ENCODE measurements at regions not wholly inside any gene's neighbourhood (a gene's known extent, or its start where the extent isn't known, plus 50 kb on each side); places are given as distances from the start of the nearest gene placed in this dataset.

GRCh38 chr2:59566739-59567138, 986.7 kb downstream of the BCL11A start:
- Histone ChIP-seq H3K4me1 (ENCODE audit: control insufficient read depth, insufficient read depth, low read length) (peaks cover 7% of the 10 kb centered on the region), H3K27me3 (ENCODE audit: control insufficient read depth, insufficient read depth, low read length, poor library complexity, severe bottlenecking) (no peaks in the 10 kb centered on the region), H3K9ac (ENCODE audit: extremely low read depth, low read length, poor library complexity, severe bottlenecking) (no peak overlapping the region), H3K36me3 (ENCODE audit: control insufficient read depth, insufficient read depth, low read length) (no peaks in the 10 kb centered on the region), H3K9me3 (ENCODE audit: control insufficient read depth, low read length) (no peaks in the 10 kb centered on the region), H3K27ac (ENCODE audit: low read depth, low read length) (no peak overlapping the region), H3K4me3 (ENCODE audit: low read length) (no peak overlapping the region)
- Mint-ChIP-seq H3K36me3 (ENCODE audit: low read depth) (no peaks in the 10 kb centered on the region), H3K4me3 (no peak overlapping the region), H3K4me1 (peaks cover 29% of the 10 kb centered on the region), H3K9me3 (no peaks in the 10 kb centered on the region), H3K27ac (no peak overlapping the region), H3K27me3 (ENCODE audit: insufficient read depth) (no peaks in the 10 kb centered on the region)
- TF ChIP-seq, protein P1, sequence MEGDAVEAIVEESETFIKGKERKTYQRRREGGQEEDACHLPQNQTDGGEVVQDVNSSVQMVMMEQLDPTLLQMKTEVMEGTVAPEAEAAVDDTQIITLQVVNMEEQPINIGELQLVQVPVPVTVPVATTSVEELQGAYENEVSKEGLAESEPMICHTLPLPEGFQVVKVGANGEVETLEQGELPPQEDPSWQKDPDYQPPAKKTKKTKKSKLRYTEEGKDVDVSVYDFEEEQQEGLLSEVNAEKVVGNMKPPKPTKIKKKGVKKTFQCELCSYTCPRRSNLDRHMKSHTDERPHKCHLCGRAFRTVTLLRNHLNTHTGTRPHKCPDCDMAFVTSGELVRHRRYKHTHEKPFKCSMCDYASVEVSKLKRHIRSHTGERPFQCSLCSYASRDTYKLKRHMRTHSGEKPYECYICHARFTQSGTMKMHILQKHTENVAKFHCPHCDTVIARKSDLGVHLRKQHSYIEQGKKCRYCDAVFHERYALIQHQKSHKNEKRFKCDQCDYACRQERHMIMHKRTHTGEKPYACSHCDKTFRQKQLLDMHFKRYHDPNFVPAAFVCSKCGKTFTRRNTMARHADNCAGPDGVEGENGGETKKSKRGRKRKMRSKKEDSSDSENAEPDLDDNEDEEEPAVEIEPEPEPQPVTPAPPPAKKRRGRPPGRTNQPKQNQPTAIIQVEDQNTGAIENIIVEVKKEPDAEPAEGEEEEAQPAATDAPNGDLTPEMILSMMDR (conservative IDR thresholded peaks at IDR 0.05): no peak
- WGBS, 2 experiments (ENCODE audit: insufficient coverage in 1 of 2, insufficient read length in 1 of 2): 100% methylated on average over 1 of the region's 2 CpGs; no CpG with 5 or more reads in 1 of the 2 experiments
- no peak for DNase-seq

DNA sequence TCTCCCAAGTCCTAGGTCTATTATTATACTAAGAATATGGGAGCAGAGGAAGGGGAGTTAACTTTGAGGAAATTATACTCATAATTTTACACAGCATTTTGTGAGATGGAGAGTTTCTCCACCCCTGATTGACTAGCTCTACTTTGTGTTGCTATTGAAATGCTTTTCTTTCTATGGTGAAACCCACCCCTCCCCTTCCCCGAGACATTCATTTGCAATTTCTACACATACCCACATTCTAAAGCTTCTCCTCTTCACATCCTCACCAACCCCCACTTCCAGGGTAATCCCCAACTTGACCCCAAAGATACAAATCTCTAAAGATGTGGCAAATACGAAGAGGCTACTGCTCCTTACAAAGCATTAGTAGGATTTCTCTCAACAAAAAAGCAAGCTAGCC, 992.2 kb downstream of the BCL11A start:
- peaks cover 14% of the 10 kb centered on the region for H3K4me1 Mint-ChIP-seq
- no peak overlapping the region for H3K4me3 Mint-ChIP-seq
- Histone ChIP-seq H3K27me3 (ENCODE audit: control insufficient read depth, insufficient read depth, low read length, poor library complexity, severe bottlenecking) (no peaks in the 10 kb centered on the region), H3K4me1 (ENCODE audit: control insufficient read depth, insufficient read depth, low read length) (peaks cover 5% of the 10 kb centered on the region), H3K36me3 (ENCODE audit: control insufficient read depth, insufficient read depth, low read length) (no peaks in the 10 kb centered on the region), H3K4me3 (ENCODE audit: low read length) (no peak overlapping the region), H3K9ac (ENCODE audit: extremely low read depth, low read length, poor library complexity, severe bottlenecking) (no peak overlapping the region), H3K9me3 (ENCODE audit: control insufficient read depth, low read length) (no peaks in the 10 kb centered on the region), H3K27ac (ENCODE audit: low read depth, low read length) (no peak overlapping the region)
- H3K36me3 Mint-ChIP-seq (ENCODE audit: low read depth): no peaks in the 10 kb centered on the region
- DNase-seq: no peak
- WGBS, 2 experiments (ENCODE audit: insufficient coverage in 1 of 2, insufficient read length in 1 of 2): 72% methylated on average over 2 of the region's 2 CpGs; no CpG with 5 or more reads in 1 of the 2 experiments
- TF ChIP-seq, protein P1 (conservative IDR thresholded peaks at IDR 0.05): no peak
- H3K27me3 Mint-ChIP-seq (ENCODE audit: insufficient read depth): no peaks in the 10 kb centered on the region
- no peak overlapping the region for H3K27ac Mint-ChIP-seq
- no peaks in the 10 kb centered on the region for H3K9me3 Mint-ChIP-seq

DNA sequence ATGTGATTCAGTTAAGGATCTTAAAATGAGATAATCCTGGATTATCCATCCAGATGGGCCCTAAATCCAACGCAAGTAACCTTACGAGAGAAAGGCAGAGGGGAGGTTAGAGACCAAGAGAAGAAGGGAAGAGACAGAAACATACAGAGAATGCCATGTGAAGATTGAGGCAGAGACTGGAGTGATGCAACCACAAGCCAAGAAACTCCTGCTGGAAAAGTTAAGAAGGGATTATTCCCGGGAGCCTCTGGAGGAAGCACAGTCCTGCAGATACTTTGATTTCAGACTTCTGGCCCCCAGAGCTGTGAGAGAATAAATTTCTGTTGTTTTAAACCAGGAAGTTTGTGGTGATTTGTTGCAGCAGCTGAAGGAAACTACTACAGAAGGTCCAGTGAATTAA, 992.7 kb downstream of the BCL11A start:
- no peak overlapping the region for H3K27ac ChIP-seq (ENCODE audit: low read depth, low read length)
- H3K27me3 ChIP-seq (ENCODE audit: control insufficient read depth, insufficient read depth, low read length, poor library complexity, severe bottlenecking): no peaks in the 10 kb centered on the region
- peaks cover 5% of the 10 kb centered on the region for H3K4me1 ChIP-seq (ENCODE audit: control insufficient read depth, insufficient read depth, low read length)
- no peaks in the 10 kb centered on the region for H3K36me3 ChIP-seq (ENCODE audit: control insufficient read depth, insufficient read depth, low read length)
- H3K9me3 ChIP-seq (ENCODE audit: control insufficient read depth, low read length): no peaks in the 10 kb centered on the region
- no peak overlapping the region for H3K4me3 Mint-ChIP-seq
- TF ChIP-seq, protein P1 (conservative IDR thresholded peaks at IDR 0.05): no peak
- WGBS, 2 experiments (ENCODE audit: insufficient coverage in 1 of 2, insufficient read length in 1 of 2): 83 to 88% methylated on average over 3 of the region's 3 CpGs
- H3K9me3 Mint-ChIP-seq: no peaks in the 10 kb centered on the region
- peaks cover 11% of the 10 kb centered on the region for H3K4me1 Mint-ChIP-seq
- H3K4me3 ChIP-seq (ENCODE audit: low read length): no peak overlapping the region
- H3K27me3 Mint-ChIP-seq (ENCODE audit: insufficient read depth): no peaks in the 10 kb centered on the region
- no peak overlapping the region for H3K9ac ChIP-seq (ENCODE audit: extremely low read depth, low read length, poor library complexity, severe bottlenecking)
- no peak overlapping the region for H3K27ac Mint-ChIP-seq
- DNase-seq: no peak
- H3K36me3 Mint-ChIP-seq (ENCODE audit: low read depth): no peaks in the 10 kb centered on the region

All from endodermal cell (in vitro differentiated cells).